MM.1S (cell line): ENCODE measurements at regions not wholly inside any gene's neighbourhood (a gene's known extent, or its start where the extent isn't known, plus 50 kb on each side); places are given as distances from the start of the nearest gene placed in this dataset.
"Not testable (repeated sequence)": the region's sequence is repeated elsewhere in the genome, so short reads cannot be mapped to it uniquely, and the experiment has no call there.

Source experiments
- DNase-seq: peaks from one replicate; pipeline ENCODE4 v3.0.0-alpha.2; 2015
- H2AFZ ChIP-seq: fragments of 300-600 bp; sonication (generic); 2 replicates; pipeline ENCODE4 v1.6.0; 2016; ENCODE audit warnings: antibody characterized with exemption, low read length
- H3F3A ChIP-seq: fragments of 300-600 bp; sonication (generic); 2 replicates; pipeline ENCODE4 v1.6.1; 2016; ENCODE audit warnings: mild to moderate bottlenecking, antibody characterized with exemption, low read length, moderate library complexity, mixed read lengths; ENCODE audit not compliant: insufficient read depth
- H3K27ac ChIP-seq: fragments of 300-600 bp; sonication (generic); 2 replicates; pipeline ENCODE4 v1.5.1; 2016; ENCODE audit warnings: mild to moderate bottlenecking, low read length
- H3K27me3 ChIP-seq: fragments of 300-600 bp; sonication (generic); replicated peaks from 2 replicates; pipeline ENCODE4 v1.6.0; 2016; ENCODE audit warnings: low read length; ENCODE audit not compliant: insufficient read depth
- H3K36me3 ChIP-seq: fragments of 300-600 bp; sonication (generic); replicated peaks from 2 replicates; pipeline ENCODE4 v1.6.1; 2016; ENCODE audit warnings: mild to moderate bottlenecking, low read length, mixed read lengths; ENCODE audit not compliant: insufficient read depth
- H3K4me1 ChIP-seq: fragments of 300-600 bp; sonication (generic); 2 replicates; pipeline ENCODE4 v1.6.1; 2016; ENCODE audit warnings: low read length, mixed read lengths
- H3K4me2 ChIP-seq: fragments of 300-600 bp; sonication (generic); 2 replicates; pipeline ENCODE4 v1.6.0; 2016; ENCODE audit warnings: low read depth, low read length
- H3K4me3 ChIP-seq: fragments of 300-600 bp; sonication (generic); 2 replicates; pipeline ENCODE4 v1.5.1; 2016; ENCODE audit warnings: low read length, mixed read lengths
- H3K79me2 ChIP-seq: fragments of 300-600 bp; sonication (generic); 2 replicates; pipeline ENCODE4 v1.6.1; 2016; ENCODE audit warnings: mixed run types, low read length, mixed read lengths
- H3K9ac ChIP-seq: fragments of 300-600 bp; sonication (generic); 2 replicates; pipeline ENCODE4 v1.6.1; 2016; ENCODE audit warnings: low read length, mixed read lengths
- H3K9me2 ChIP-seq: fragments of 300-600 bp; sonication (generic); replicated peaks from 2 replicates; pipeline ENCODE4 v1.6.1; 2016; ENCODE audit warnings: mild to moderate bottlenecking, low read length, mixed read lengths; ENCODE audit not compliant: insufficient read depth
- H3K9me3 ChIP-seq: fragments of 300-600 bp; sonication (generic); replicated peaks from 2 replicates; pipeline ENCODE4 v1.6.1; 2016; ENCODE audit warnings: mild to moderate bottlenecking, low read length, mixed read lengths; ENCODE audit not compliant: insufficient read depth
- H4K20me1 ChIP-seq: fragments of 300-600 bp; sonication (generic); 2 replicates; pipeline ENCODE4 v1.6.1; 2016; ENCODE audit warnings: mild to moderate bottlenecking, low read length, moderate library complexity, mixed read lengths; ENCODE audit not compliant: insufficient read depth
- EZH2 ChIP-seq: fragments of 300-600 bp; sonication (generic); optimal IDR thresholded peaks from 2 replicates; pipeline ENCODE3; 2017; ENCODE audit warnings: low read depth, mild to moderate bottlenecking, antibody characterized with exemption, low read length, mixed read lengths
- EZH2phosphoT487 ChIP-seq: fragments of 300-600 bp; sonication (generic); IDR thresholded peaks from 2 replicates; pipeline ENCODE4 v1.6.1; 2018; ENCODE audit warnings: antibody characterized with exemption, low read length
- TF ChIP-seq, protein P1 (sequence below): fragments of 300-600 bp; sonication (generic); IDR thresholded peaks from 2 replicates; pipeline ENCODE4 v1.5.1; 2016; ENCODE audit warnings: antibody characterized with exemption, low read length, mixed read lengths

DNA sequence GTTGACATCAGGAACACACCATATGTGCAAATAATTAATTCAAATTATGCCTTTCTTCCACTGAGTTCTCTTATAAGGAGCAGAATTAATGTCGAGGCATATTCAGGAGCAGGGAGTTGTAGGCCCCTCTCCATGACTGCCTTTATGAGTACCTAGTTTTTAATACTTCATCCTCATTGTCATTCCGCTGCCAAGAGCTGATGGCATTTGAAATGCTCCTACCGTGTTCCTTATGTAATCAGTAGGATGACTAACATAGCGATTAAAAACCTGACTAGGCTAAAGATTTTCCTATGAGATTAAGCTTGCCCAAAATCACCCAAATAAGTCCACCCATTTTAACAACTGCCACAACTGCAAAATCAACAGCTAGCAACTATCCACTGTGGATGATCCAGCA, 220.6 kb downstream of the DHX15 start:
- H2AFZ ChIP-seq, result no peak overlapping the region
- H3K4me2 ChIP-seq, result no peak overlapping the region
- TF ChIP-seq EZH2 (no peak), EZH2phosphoT487 (no peak)
- TF ChIP-seq, protein P1, sequence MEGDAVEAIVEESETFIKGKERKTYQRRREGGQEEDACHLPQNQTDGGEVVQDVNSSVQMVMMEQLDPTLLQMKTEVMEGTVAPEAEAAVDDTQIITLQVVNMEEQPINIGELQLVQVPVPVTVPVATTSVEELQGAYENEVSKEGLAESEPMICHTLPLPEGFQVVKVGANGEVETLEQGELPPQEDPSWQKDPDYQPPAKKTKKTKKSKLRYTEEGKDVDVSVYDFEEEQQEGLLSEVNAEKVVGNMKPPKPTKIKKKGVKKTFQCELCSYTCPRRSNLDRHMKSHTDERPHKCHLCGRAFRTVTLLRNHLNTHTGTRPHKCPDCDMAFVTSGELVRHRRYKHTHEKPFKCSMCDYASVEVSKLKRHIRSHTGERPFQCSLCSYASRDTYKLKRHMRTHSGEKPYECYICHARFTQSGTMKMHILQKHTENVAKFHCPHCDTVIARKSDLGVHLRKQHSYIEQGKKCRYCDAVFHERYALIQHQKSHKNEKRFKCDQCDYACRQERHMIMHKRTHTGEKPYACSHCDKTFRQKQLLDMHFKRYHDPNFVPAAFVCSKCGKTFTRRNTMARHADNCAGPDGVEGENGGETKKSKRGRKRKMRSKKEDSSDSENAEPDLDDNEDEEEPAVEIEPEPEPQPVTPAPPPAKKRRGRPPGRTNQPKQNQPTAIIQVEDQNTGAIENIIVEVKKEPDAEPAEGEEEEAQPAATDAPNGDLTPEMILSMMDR, result no peak
- no peaks in the 10 kb centered on the region for H4K20me1 ChIP-seq
- H3K36me3 ChIP-seq, result no peaks in the 10 kb centered on the region
- H3F3A ChIP-seq, result no peaks in the 10 kb centered on the region
- H3K27ac ChIP-seq, result no peak overlapping the region
- H3K4me1 ChIP-seq, result 0 out of 2 replicates have a peak, but pooled peaks cover 3% of the 10 kb centered on the region
- no peak overlapping the region for H3K9ac ChIP-seq
- no peaks in the 10 kb centered on the region for H3K9me3 ChIP-seq
- H3K27me3 ChIP-seq, result no peaks in the 10 kb centered on the region
- H3K79me2 ChIP-seq, result no peaks in the 10 kb centered on the region
- H3K4me3 ChIP-seq, result no peak overlapping the region
- no peaks in the 10 kb centered on the region for H3K9me2 ChIP-seq
- DNase-seq, result no peak

DNA sequence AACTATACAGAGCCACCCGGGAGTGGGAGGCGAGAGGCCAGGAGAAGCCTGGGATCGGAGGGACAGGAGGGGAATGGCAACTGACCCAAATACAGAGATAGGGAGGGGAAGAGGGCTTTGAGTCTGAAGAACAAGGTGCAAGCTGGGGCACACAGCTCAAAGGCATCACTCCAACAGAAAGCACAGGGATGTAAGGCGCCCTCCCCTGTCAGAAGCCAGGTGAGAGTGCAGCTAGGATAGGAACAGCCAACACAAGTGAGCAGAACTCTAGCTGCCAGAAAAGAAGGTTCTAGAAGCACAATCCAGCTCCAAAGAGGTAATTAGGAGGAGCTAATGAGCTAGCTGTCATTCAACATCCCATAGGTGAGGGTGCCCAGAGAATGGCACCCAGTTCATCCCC, 232.2 kb downstream of the DHX15 start:
- Histone ChIP-seq H3K4me2 (no peak overlapping the region), H3K9ac (no peak overlapping the region), H4K20me1 (no peaks in the 10 kb centered on the region), H3K4me1 (no peaks in the 10 kb centered on the region), H2AFZ (no peak overlapping the region), H3K36me3 (no peaks in the 10 kb centered on the region), H3K9me3 (no peaks in the 10 kb centered on the region), H3F3A (no peaks in the 10 kb centered on the region), H3K27me3 (no peaks in the 10 kb centered on the region), H3K9me2 (no peaks in the 10 kb centered on the region), H3K79me2 (no peaks in the 10 kb centered on the region), H3K27ac (no peak overlapping the region), H3K4me3 (no peak overlapping the region)
- TF ChIP-seq, protein P1, result no peak
- no peak for TF ChIP-seq EZH2phosphoT487
- no peak for TF ChIP-seq EZH2
- DNase-seq, result no peak

DNA sequence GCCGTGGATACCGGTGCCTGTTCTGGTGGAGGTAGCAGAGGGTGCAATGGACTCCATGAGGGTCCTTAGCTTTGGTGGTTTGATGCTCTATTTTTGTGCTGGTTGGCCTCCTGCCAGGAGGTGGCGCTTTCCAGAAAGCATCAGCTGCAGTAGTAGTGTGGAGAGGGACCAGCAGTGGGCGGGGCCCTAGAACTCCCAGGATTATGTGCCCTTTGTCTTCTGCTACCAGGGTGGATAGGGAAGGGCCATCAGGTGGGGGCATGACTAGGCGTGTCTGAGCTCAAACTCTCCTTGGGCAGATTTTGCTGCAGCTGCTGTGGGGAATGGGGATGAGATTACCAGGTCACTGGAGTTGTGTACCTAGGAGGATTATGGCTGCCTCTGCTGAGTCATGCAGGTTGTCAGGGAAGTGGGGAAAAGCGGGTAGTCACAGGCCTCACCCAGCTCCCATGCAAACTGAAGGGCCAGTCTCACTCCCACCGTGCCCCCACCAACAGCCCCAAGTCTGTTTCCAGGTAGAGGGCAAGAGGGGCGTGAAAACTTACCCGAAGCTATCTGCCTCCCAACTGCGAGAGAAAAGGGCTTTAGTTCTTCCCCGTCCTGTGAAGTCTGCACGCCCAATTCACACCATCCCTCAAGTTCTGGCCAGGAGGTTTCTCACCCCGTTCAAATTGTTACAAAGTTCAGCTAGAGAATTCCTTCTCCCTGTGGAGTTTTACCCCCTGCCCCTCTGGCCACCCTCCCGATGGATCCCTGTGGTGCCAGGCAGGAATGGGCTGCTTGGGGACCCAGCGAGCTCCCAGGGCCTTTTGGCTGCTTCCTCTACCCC, 235.0 kb downstream of the DHX15 start:
- H3K9ac ChIP-seq, H3K79me2 ChIP-seq, H4K20me1 ChIP-seq, H3K9me2 ChIP-seq, H3K4me3 ChIP-seq, H3K36me3 ChIP-seq, H3K27me3 ChIP-seq, H2AFZ ChIP-seq, DNase-seq, H3K4me2 ChIP-seq, H3K4me1 ChIP-seq, H3K9me3 ChIP-seq, H3K27ac ChIP-seq, H3F3A ChIP-seq: not testable (repeated sequence)

DNA sequence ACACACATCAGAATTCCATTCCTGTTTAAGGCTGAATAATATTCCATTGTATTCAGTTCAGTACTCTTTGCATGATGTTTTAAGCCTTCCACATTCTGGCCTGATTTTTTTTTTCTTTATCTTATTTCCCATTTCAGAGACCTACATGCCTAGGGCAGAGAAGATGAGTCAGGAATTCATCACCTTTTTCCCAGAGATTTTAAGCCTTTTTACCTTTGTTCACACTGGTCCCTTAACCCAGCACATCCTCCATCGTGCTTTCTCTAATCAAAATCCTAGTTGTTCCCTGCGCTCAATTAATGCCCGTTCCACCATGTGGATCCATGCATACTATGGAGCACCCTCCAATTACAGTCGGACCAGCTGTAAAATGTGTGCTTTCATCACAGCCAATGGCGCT, 245.1 kb downstream of the DHX15 start:
- TF ChIP-seq EZH2 (no peak), EZH2phosphoT487 (no peak)
- TF ChIP-seq, protein P1, result no peak

More for the DNA sequence above, 245.1 kb downstream of the DHX15 start:
- no peaks in the 10 kb centered on the region for H3K79me2 ChIP-seq
- no peaks in the 10 kb centered on the region for H3K9me2 ChIP-seq
- H3K4me3 ChIP-seq, result no peak overlapping the region
- no peaks in the 10 kb centered on the region for H3F3A ChIP-seq
- no peak overlapping the region for H3K4me2 ChIP-seq
- no peak overlapping the region for H3K9ac ChIP-seq
- H3K9me3 ChIP-seq, result no peaks in the 10 kb centered on the region
- H3K36me3 ChIP-seq, result no peaks in the 10 kb centered on the region
- H3K4me1 ChIP-seq, result no peaks in the 10 kb centered on the region
- H4K20me1 ChIP-seq, result no peaks in the 10 kb centered on the region
- H3K27ac ChIP-seq, result no peak overlapping the region
- DNase-seq, result no peak
- no peak overlapping the region for H2AFZ ChIP-seq
- no peaks in the 10 kb centered on the region for H3K27me3 ChIP-seq
